ENCODE measurements at regions not wholly inside any gene's neighbourhood (a gene's known extent, or its start where the extent isn't known, plus 50 kb on each side); places are given as distances from the start of the nearest gene placed in this dataset.

DNA sequence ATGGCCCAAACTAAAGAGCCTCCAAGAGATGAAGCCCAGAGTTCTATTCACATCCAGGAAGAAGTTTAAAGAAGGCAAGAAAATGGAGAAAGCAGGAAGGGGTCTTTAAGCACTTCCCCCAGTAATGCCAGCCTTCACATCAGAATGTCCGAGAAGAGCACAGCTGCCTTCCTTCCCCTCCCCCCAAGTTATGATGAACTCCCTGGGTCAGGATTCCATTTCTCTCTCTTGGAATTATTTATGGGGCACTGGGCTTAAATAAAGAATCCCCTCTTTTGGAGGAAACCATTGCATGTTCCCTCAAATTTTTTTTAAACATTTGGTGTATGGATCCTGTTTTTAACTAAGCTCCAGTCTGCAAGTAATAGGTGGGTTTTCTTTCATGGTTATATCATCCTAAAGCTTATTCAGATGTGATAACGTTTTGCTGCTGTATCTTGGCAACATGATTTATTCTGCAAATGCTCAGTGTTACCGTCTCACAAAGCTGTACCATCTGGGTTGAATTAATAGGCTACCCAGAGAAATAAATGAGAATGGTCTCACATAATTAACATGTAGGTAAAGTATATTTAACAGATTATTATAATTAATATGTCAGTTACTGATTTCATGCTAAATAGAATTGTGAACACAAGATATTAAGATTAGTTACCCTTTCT is 160.9 kb upstream of the TOX3 start:
- H3K27ac ChIP-seq: no peak overlapping the region
- TF ChIP-seq ZFX (IDR thresholded peaks at IDR 0.05): no peak
- TF ChIP-seq, protein P1, sequence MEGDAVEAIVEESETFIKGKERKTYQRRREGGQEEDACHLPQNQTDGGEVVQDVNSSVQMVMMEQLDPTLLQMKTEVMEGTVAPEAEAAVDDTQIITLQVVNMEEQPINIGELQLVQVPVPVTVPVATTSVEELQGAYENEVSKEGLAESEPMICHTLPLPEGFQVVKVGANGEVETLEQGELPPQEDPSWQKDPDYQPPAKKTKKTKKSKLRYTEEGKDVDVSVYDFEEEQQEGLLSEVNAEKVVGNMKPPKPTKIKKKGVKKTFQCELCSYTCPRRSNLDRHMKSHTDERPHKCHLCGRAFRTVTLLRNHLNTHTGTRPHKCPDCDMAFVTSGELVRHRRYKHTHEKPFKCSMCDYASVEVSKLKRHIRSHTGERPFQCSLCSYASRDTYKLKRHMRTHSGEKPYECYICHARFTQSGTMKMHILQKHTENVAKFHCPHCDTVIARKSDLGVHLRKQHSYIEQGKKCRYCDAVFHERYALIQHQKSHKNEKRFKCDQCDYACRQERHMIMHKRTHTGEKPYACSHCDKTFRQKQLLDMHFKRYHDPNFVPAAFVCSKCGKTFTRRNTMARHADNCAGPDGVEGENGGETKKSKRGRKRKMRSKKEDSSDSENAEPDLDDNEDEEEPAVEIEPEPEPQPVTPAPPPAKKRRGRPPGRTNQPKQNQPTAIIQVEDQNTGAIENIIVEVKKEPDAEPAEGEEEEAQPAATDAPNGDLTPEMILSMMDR (conservative IDR thresholded peaks at IDR 0.05): no peak

DNA sequence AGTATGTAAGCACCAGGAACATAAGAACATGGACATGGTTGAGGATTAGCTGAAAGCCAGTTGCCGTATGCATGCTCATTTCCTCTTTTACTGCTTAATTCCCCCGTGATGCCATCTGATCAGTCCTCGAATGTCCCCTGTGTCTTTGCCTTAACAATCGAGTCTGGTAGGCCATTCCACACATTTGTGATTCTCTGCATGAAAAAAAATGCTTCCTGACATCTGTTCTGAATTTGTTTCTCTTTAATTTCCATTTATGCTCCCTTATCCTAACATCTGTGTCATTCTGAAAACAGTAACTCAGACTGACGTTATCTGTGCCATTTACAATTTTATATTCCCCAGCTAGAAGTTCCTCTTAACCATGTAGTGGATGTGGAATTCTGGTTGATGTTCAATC is 158.2 kb upstream of the TOX3 start:
- TF ChIP-seq ZFX (IDR thresholded peaks at IDR 0.05): no peak
- TF ChIP-seq, protein P1 (conservative IDR thresholded peaks at IDR 0.05): no peak
- H3K27ac ChIP-seq: no peak overlapping the region

DNA sequence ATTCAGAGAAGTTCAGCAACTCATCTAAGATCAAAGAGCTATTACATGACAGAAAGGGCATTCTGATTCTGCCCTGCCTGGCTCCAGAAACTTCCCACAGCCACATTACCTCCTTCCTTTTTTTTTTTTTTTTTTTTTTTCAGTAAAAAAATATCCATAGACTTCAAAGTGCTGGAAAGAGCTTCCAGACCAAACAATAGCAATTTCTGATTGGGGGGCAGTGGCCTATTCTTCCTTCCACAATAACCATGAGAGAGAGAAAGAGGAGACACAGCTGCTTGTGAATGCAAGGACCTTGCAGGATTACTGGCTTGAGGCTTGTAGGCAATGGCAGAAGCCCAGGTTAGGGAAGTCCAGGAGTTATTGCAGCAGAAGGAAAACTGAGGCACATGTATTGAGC is 151.0 kb upstream of the TOX3 start:
- no peak for TF ChIP-seq ZFX (IDR thresholded peaks at IDR 0.05)
- TF ChIP-seq, protein P1 (conservative IDR thresholded peaks at IDR 0.05): no peak
- no peak overlapping the region for H3K27ac ChIP-seq

DNA sequence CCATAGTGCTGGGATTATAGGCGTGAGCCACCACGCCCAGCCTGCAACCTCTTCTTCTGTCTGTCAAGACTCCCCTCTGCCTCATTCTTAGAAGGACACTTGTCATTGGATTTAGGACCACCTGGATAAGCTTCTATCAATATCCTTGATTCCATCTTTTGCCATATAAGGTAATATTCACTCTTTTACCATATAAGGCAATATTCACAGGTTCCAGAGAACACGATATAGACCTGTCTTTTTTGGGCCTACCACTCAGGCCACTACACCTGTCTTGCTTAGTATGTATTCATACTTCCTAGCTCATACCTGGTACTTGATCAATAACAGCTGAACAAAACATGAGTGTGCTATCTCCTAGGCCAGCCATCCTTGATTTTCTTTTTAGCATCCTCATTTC is 149.2 kb upstream of the TOX3 start:
- H3K27ac ChIP-seq: no peak overlapping the region
- TF ChIP-seq ZFX (IDR thresholded peaks at IDR 0.05): no peak
- TF ChIP-seq, protein P1 (conservative IDR thresholded peaks at IDR 0.05): no peak

DNA sequence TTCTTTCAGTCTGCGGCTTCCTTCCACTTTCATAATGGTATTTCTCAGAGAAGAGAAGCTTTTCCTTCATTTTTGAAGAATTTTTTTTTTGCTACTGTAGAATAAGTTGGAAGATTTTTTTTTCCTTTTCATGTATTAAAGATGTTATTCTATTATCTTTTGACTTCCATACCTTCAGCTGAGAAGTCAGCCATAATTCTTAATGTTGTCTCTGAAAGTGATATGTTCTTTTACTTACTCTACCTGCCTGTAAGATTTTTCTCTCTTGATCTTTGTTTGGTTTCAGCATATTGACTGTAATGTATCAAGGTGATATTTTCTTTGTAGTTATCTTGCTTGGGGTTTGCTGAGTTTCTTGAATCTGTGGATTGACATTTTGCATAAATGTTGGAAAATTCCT is 143.5 kb upstream of the TOX3 start:
- H3K27ac ChIP-seq: no peak overlapping the region
- TF ChIP-seq, protein P1 (conservative IDR thresholded peaks at IDR 0.05): no peak
- TF ChIP-seq ZFX (IDR thresholded peaks at IDR 0.05): no peak

DNA sequence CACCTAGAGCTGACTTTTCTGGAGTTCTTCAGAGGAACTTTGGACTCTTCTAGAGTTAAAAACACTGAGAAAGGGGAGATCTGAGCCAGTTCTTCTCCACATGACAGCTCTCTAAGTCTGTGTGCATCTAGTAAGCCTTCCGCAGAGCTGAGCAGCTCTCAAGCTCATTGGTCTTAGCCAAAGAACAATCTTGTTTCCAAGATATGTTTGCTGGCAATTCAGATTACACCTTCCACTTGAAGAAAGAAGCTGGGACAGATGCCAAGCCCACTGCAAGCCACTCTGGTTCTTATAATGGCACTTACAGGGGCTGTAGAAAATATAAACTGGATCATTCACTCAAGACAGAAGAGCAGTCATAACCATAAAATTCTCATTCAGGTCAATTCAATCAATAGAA is 134.1 kb upstream of the TOX3 start:
- TF ChIP-seq, protein P1 (conservative IDR thresholded peaks at IDR 0.05): no peak
- no peak for TF ChIP-seq ZFX (IDR thresholded peaks at IDR 0.05)
- H3K27ac ChIP-seq: no peak overlapping the region

DNA sequence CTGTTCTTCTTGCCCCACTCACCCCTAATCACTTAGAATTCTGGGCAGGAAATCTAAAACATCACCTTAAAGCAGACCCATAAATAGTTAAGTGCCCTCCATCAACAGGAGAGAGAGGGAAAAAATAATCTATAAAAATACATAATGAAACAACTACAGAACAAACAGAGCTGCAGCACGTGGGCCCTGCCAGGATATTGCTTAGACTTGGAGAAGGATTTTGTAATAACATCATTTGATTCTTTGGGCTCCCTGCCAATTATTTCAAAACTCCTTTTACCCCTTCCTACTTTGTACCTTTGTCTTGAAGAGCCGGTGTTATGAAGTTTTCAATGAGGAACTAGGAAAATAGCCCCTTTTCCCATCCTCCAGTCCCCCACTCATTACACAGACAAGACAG is 130.6 kb upstream of the TOX3 start:
- TF ChIP-seq ZFX (IDR thresholded peaks at IDR 0.05): no peak
- TF ChIP-seq, protein P1 (conservative IDR thresholded peaks at IDR 0.05): no peak
- H3K27ac ChIP-seq: no peak overlapping the region

Measured in C4-2B (cell line).